GM23338 (cell line): ENCODE measurements at regions not wholly inside any gene's neighbourhood (a gene's known extent, or its start where the extent isn't known, plus 50 kb on each side); places are given as distances from the start of the nearest gene placed in this dataset. TPM values are rescaled to one million over a fixed set of nuclear protein-coding genes. Genes with fewer than 3 reads are reported as not detected.

Source experiments
- microRNA-seq: library from miRNA; unstranded; fragments of <30 nt; microRNA quantifications from one replicate; pipeline ENCODE4, GENCODE V29; 2017
- small RNA-seq: library from RNA; depleted of rRNA; stranded (forward); fragments of <200 nt; gene quantifications from one replicate; pipeline ENCODE3, GENCODE V24; 2014; ENCODE audit warnings: low replicate concordance

Small RNAs in the stretch of these regions (microRNA-seq; reads per million reads assigned to microRNA genes)
- not detected for gene MIR320D2

Small RNAs in the stretch of these regions (small RNA-seq; reads per million reads assigned to genes)
- not detected for gene MIR320D2
